GM12878 (cell line): ENCODE measurements at regions not wholly inside any gene's neighbourhood (a gene's known extent, or its start where the extent isn't known, plus 50 kb on each side); places are given as distances from the start of the nearest gene placed in this dataset.
A peak's percentile ranks its signal among the peaks of the same experiment; 100 is the strongest.

Experiments
- BACH1 ChIP-seq: fragments of 450-650 bp; IDR thresholded peaks from 2 replicates; pipeline ENCODE4 v1.6.1; 2017; ENCODE audit warnings: mild to moderate bottlenecking, borderline replicate concordance
- EGR1 ChIP-seq, 2 experiments: IDR thresholded peaks; 1 replicate in 1 of 2; 2 replicates in 1 of 2; pipeline ENCODE4 v1.6.1; 2011 to 2012; ENCODE audit warnings: low read depth in 2 of 2, low read length in 2 of 2, borderline replicate concordance in 1 of 2, mild to moderate bottlenecking in 1 of 2, moderate library complexity in 1 of 2
- EP300 ChIP-seq, 2 experiments: fragments of 150-350 bp in 1 of 2; IDR thresholded peaks; 2 replicates each; pipeline ENCODE4 v1.6.1; 2011 to 2012; ENCODE audit warnings: low read depth in 2 of 2, low read length in 2 of 2, borderline replicate concordance in 1 of 2, improper control_type of control experiment in 1 of 2, inconsistent platforms in 1 of 2; ENCODE audit not compliant: control insufficient read depth in 1 of 2
- ESRRA ChIP-seq: IDR thresholded peaks from 2 replicates; pipeline ENCODE4 v1.6.1; 2012; ENCODE audit warnings: mild to moderate bottlenecking, low read length, improper control_type of control experiment
- EZH2 ChIP-seq: IDR thresholded peaks from 2 replicates; pipeline ENCODE4 v1.6.1; 2012; ENCODE audit warnings: low read depth, mild to moderate bottlenecking, control low read depth, inconsistent platforms, low read length, borderline replicate concordance; ENCODE audit not compliant: control insufficient read depth
- JUNB ChIP-seq: IDR thresholded peaks from 2 replicates; pipeline ENCODE4 v1.6.1; 2016; ENCODE audit warnings: antibody characterized with exemption, mild to moderate bottlenecking
- KAT2A ChIP-seq: conservative IDR thresholded peaks from 2 replicates; pipeline ENCODE4 v1.6.1; 2011; ENCODE audit warnings: low read depth, low read length; ENCODE audit not compliant: control insufficient read depth
- MAX ChIP-seq: IDR thresholded peaks from 2 replicates; pipeline ENCODE4 v1.6.1; 2012; ENCODE audit warnings: low read depth, low read length, improper control_type of control experiment
- MEF2B ChIP-seq: fragments of 450-650 bp; IDR thresholded peaks from 2 replicates; pipeline ENCODE4 v1.6.1; 2018; ENCODE audit warnings: mild to moderate bottlenecking, moderate library complexity; ENCODE audit not compliant: partially characterized antibody, poor library complexity, severe bottlenecking
- MYB ChIP-seq: fragments of 150-350 bp; IDR thresholded peaks from 2 replicates; pipeline ENCODE4 v1.6.1; 2014; ENCODE audit warnings: mild to moderate bottlenecking, low read depth, low read length, borderline replicate concordance
- NFIC ChIP-seq: IDR thresholded peaks from 2 replicates; pipeline ENCODE4 v1.6.1; 2012; ENCODE audit warnings: low read depth, mild to moderate bottlenecking, inconsistent platforms, low read length, moderate library complexity
- NR2C1 ChIP-seq: fragments of 450-650 bp; IDR thresholded peaks from 2 replicates; pipeline ENCODE4 v1.6.1; 2017; ENCODE audit warnings: antibody characterized with exemption, mild to moderate bottlenecking, moderate library complexity
- PML ChIP-seq: IDR thresholded peaks from 2 replicates; pipeline ENCODE4 v1.6.1; 2012; ENCODE audit warnings: low read length, inconsistent platforms
- POLR2AphosphoS5 ChIP-seq: IDR thresholded peaks from 2 replicates; pipeline ENCODE4 v1.6.1; 2011; ENCODE audit warnings: mild to moderate bottlenecking, low read length, inconsistent platforms
- RAD51 ChIP-seq: fragments of 450-650 bp; IDR thresholded peaks from 2 replicates; pipeline ENCODE4 v1.6.1; 2016; ENCODE audit warnings: moderate library complexity, mild to moderate bottlenecking, inconsistent platforms
- SIN3A ChIP-seq: IDR thresholded peaks from 2 replicates; pipeline ENCODE4 v1.6.1; 2012; ENCODE audit warnings: low read depth, low read length, improper control_type of control experiment
- SIX5 ChIP-seq: IDR thresholded peaks from 2 replicates; pipeline ENCODE4 v1.6.1; 2011; ENCODE audit warnings: mild to moderate bottlenecking, low read depth, low read length, moderate library complexity; ENCODE audit not compliant: severe bottlenecking
- SUZ12 ChIP-seq: fragments of 200-600 bp; sonication (generic); IDR thresholded peaks from one replicate; pipeline ENCODE4 v1.6.1; 2018; ENCODE audit warnings: antibody characterized with exemption, mild to moderate bottlenecking; ENCODE audit not compliant: unreplicated experiment
- ZNF217 ChIP-seq: fragments of 450-650 bp; IDR thresholded peaks from 2 replicates; pipeline ENCODE4 v1.6.1; 2017; ENCODE audit warnings: antibody characterized with exemption, mild to moderate bottlenecking
- ZNF622 ChIP-seq: fragments of 450-650 bp; IDR thresholded peaks from 2 replicates; pipeline ENCODE4 v1.6.1; 2017; ENCODE audit warnings: mild to moderate bottlenecking, inconsistent platforms
- TF ChIP-seq, protein P1 (sequence below): IDR thresholded peaks from 2 replicates; pipeline ENCODE4 v1.6.1; 2012; ENCODE audit warnings: low read depth, low read length, improper control_type of control experiment
- TF ChIP-seq, protein P2 (sequence below): fragments of 450-650 bp; IDR thresholded peaks from 2 replicates; pipeline ENCODE4 v1.6.1; 2016; ENCODE audit warnings: mild to moderate bottlenecking, moderate library complexity, borderline replicate concordance
- TF ChIP-seq, protein P3 (sequence below): fragments of 450-650 bp; formaldehyde crosslinking; IDR thresholded peaks from 2 replicates; pipeline ENCODE4 v1.4.0; 2022; ENCODE audit warnings: mild to moderate bottlenecking, moderate library complexity

DNA sequence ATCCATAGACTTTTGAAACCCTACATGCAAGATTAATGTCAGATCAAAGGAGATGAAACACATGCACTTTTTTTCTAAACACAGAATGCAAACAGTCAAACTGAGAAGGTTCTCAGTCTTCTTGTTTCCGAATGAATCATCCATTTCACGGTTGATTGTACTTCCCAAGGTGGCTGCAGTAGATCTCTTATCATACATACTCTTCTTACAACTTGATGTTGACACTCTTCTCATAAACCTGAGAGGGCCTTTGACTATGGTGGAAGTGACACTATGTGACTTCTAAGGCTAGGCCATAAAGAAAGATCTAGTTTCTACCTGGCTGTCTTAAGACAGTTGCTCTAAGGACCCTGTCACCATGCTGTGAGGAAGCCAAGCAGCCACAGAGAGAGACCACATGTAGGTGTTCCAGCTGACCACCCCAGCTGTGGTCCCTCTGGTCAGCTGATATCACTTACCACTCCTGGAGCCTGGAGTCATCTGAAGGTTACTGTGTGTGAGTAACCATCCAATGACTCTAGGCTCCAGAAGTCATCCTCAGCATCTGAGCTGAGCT lies 67.2 kb upstream of the HMGA2 start (continued):
- TF ChIP-seq MEF2B (no peak), MAX (no peak), KAT2A (no peak), EGR1 (IDR thresholded peaks at IDR 0.05; ENCODE audit: borderline replicate concordance in 1 of 2, low read depth in 2 of 2, low read length in 2 of 2) (peak in 1 of 2 experiments; percentile 17; a peak in 1 of 3 replicates), SIX5 (no peak), ZNF217 (peak; percentile 67; the same call in 1 of the 2 replicates), MYB (no peak), RAD51 (peak; percentile 14; the same call in 1 of the 2 replicates), SUZ12 (no peak), EP300 (IDR thresholded peaks at IDR 0.05; ENCODE audit: borderline replicate concordance in 1 of 2, control insufficient read depth in 1 of 2, low read depth in 2 of 2, low read length in 2 of 2) (peak; percentile 55 to 70; a peak in 3 of 4 replicates), PML (peak; percentile 93), SIN3A (no peak), NR2C1 (no peak), BACH1 (no peak), POLR2AphosphoS5 (no peak), ZNF622 (no peak), ESRRA (no peak), NFIC (peak; percentile 98), EZH2 (no peak), JUNB (peak; percentile 99)
- TF ChIP-seq, protein P1, sequence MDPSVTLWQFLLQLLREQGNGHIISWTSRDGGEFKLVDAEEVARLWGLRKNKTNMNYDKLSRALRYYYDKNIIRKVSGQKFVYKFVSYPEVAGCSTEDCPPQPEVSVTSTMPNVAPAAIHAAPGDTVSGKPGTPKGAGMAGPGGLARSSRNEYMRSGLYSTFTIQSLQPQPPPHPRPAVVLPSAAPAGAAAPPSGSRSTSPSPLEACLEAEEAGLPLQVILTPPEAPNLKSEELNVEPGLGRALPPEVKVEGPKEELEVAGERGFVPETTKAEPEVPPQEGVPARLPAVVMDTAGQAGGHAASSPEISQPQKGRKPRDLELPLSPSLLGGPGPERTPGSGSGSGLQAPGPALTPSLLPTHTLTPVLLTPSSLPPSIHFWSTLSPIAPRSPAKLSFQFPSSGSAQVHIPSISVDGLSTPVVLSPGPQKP = no peak
- TF ChIP-seq, protein P2, sequence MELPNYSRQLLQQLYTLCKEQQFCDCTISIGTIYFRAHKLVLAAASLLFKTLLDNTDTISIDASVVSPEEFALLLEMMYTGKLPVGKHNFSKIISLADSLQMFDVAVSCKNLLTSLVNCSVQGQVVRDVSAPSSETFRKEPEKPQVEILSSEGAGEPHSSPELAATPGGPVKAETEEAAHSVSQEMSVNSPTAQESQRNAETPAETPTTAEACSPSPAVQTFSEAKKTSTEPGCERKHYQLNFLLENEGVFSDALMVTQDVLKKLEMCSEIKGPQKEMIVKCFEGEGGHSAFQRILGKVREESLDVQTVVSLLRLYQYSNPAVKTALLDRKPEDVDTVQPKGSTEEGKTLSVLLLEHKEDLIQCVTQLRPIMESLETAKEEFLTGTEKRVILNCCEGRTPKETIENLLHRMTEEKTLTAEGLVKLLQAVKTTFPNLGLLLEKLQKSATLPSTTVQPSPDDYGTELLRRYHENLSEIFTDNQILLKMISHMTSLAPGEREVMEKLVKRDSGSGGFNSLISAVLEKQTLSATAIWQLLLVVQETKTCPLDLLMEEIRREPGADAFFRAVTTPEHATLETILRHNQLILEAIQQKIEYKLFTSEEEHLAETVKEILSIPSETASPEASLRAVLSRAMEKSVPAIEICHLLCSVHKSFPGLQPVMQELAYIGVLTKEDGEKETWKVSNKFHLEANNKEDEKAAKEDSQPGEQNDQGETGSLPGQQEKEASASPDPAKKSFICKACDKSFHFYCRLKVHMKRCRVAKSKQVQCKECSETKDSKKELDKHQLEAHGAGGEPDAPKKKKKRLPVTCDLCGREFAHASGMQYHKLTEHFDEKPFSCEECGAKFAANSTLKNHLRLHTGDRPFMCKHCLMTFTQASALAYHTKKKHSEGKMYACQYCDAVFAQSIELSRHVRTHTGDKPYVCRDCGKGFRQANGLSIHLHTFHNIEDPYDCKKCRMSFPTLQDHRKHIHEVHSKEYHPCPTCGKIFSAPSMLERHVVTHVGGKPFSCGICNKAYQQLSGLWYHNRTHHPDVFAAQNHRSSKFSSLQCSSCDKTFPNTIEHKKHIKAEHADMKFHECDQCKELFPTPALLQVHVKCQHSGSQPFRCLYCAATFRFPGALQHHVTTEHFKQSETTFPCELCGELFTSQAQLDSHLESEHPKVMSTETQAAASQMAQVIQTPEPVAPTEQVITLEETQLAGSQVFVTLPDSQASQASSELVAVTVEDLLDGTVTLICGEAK = no peak
- TF ChIP-seq, protein P3, sequence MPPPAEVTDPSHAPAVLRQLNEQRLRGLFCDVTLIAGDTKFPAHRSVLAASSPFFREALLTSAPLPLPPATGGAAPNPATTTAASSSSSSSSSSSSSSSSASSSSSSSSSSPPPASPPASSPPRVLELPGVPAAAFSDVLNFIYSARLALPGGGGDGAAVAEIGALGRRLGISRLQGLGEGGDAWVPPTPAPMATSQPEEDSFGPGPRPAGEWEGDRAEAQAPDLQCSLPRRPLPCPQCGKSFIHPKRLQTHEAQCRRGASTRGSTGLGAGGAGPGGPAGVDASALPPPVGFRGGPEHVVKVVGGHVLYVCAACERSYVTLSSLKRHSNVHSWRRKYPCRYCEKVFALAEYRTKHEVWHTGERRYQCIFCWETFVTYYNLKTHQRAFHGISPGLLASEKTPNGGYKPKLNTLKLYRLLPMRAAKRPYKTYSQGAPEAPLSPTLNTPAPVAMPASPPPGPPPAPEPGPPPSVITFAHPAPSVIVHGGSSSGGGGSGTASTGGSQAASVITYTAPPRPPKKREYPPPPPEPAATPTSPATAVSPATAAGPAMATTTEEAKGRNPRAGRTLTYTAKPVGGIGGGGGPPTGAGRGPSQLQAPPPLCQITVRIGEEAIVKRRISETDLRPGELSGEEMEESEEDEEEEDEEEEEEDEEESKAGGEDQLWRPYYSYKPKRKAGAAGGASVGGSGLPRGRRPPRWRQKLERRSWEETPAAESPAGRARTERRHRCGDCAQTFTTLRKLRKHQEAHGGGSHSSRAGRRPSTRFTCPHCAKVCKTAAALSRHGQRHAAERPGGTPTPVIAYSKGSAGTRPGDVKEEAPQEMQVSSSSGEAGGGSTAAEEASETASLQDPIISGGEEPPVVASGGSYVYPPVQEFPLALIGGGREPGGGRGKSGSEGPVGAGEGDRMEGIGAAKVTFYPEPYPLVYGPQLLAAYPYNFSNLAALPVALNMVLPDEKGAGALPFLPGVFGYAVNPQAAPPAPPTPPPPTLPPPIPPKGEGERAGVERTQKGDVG (CRISPR knock-in tag) = no peak
